GM23338 (cell line): ENCODE measurements at regions not wholly inside any gene's neighbourhood (a gene's known extent, or its start where the extent isn't known, plus 50 kb on each side); places are given as distances from the start of the nearest gene placed in this dataset.

Source experiments
- ATAC-seq: fragments of 200-7000 bp; cut with Tn5 transposase; 3 replicates; pipeline ENCODE4 v1.9.1; 2020
- DNase-seq: peaks from one replicate; pipeline ENCODE4 v3.0.0-alpha.2; 2015; ENCODE audit warnings: low spot score
- H2AFZ ChIP-seq: fragments of 200-600 bp; sonication (generic); 2 replicates; pipeline ENCODE4 v1.8.0; 2016; ENCODE audit warnings: antibody characterized with exemption, mild to moderate bottlenecking, moderate library complexity
- H3F3A ChIP-seq: fragments of 200-600 bp; sonication (generic); replicated peaks from 2 replicates; pipeline ENCODE4 v1.8.0; 2017; ENCODE audit warnings: antibody characterized with exemption, mixed run types, low read depth
- H3K27ac ChIP-seq: fragments of 200-600 bp; sonication (generic); 2 replicates; pipeline ENCODE4 v1.6.1; 2016; ENCODE audit warnings: low read depth
- H3K27me3 ChIP-seq: fragments of 200-600 bp; sonication (generic); 2 replicates; pipeline ENCODE4 v1.8.0; 2016; ENCODE audit warnings: mild to moderate bottlenecking, mixed run types, moderate library complexity; ENCODE audit not compliant: insufficient read depth
- H3K36me3 ChIP-seq: fragments of 200-600 bp; sonication (generic); 2 replicates; pipeline ENCODE4 v1.8.0; 2016; ENCODE audit warnings: mild to moderate bottlenecking; ENCODE audit not compliant: insufficient read depth
- H3K4me1 ChIP-seq: fragments of 200-600 bp; sonication (generic); 2 replicates; pipeline ENCODE4 v1.8.0; 2016; ENCODE audit warnings: mild to moderate bottlenecking, moderate library complexity; ENCODE audit not compliant: insufficient read depth
- H3K4me2 ChIP-seq: fragments of 200-600 bp; sonication (generic); 2 replicates; pipeline ENCODE4 v1.7.1; 2017; ENCODE audit warnings: mixed run types
- H3K4me3 ChIP-seq: fragments of 200-600 bp; sonication (generic); 2 replicates; pipeline ENCODE4 v1.6.1; 2016; ENCODE audit warnings: mixed run types
- H3K79me2 ChIP-seq: fragments of 200-600 bp; sonication (generic); replicated peaks from 2 replicates; pipeline ENCODE4 v1.8.0; 2017; ENCODE audit warnings: mild to moderate bottlenecking; ENCODE audit not compliant: insufficient read depth
- H3K9me2 ChIP-seq: fragments of 200-600 bp; sonication (generic); 2 replicates; pipeline ENCODE4 v1.8.0; 2017; ENCODE audit not compliant: insufficient read depth
- H4K20me1 ChIP-seq: fragments of 200-600 bp; sonication (generic); replicated peaks from 2 replicates; pipeline ENCODE4 v1.8.0; 2017; ENCODE audit warnings: mild to moderate bottlenecking; ENCODE audit not compliant: insufficient read depth
- H3K27ac Mint-ChIP-seq: 2 replicates; pipeline ENCODE4 v1.8.0; 2020; ENCODE audit warnings: inconsistent platforms, mild to moderate bottlenecking, moderate library complexity, mixed read lengths
- H3K27me3 Mint-ChIP-seq: 3 replicates; pipeline ENCODE4 v1.8.0; 2022; ENCODE audit warnings: low read depth, mild to moderate bottlenecking, moderate library complexity, mixed read lengths, inconsistent platforms; ENCODE audit not compliant: insufficient read depth, poor library complexity
- H3K36me3 Mint-ChIP-seq: 3 replicates; pipeline ENCODE4 v1.8.0; 2021; ENCODE audit warnings: low read depth, mild to moderate bottlenecking, inconsistent platforms, moderate library complexity, mixed read lengths
- H3K4me1 Mint-ChIP-seq: 3 replicates; pipeline ENCODE4 v1.8.0; 2020; ENCODE audit warnings: mild to moderate bottlenecking, inconsistent platforms, mixed read lengths
- H3K4me3 Mint-ChIP-seq: 3 replicates; pipeline ENCODE4 v1.8.0; 2021; ENCODE audit warnings: moderate library complexity, mild to moderate bottlenecking, inconsistent platforms, mixed read lengths
- H3K9me3 Mint-ChIP-seq: 3 replicates; pipeline ENCODE4 v1.8.0; 2020; ENCODE audit warnings: moderate library complexity, mild to moderate bottlenecking, inconsistent platforms, mixed read lengths
- CREB1 ChIP-seq: fragments of 250-450 bp; sonication (Bioruptor Pico); IDR thresholded peaks from 2 replicates; pipeline ENCODE4 v1.5.0; 2020; ENCODE audit warnings: low read depth, mild to moderate bottlenecking, moderate library complexity
- CTCF ChIP-seq, 2 experiments: fragments of 200-600 bp in 1 of 2; sonication (generic) in 1 of 2; conservative IDR thresholded peaks; 2 replicates each; pipeline versions ENCODE4 v1.5.1 to v1.6.1; 2016 to 2017; ENCODE audit warnings: antibody characterized with exemption in 2 of 2, low read depth in 2 of 2, mild to moderate bottlenecking in 2 of 2, moderate library complexity in 1 of 2
- ETS1 ChIP-seq: IDR thresholded peaks from 2 replicates; pipeline ENCODE4 v1.6.1; 2016; ENCODE audit warnings: antibody characterized with exemption
- EZH2 ChIP-seq: fragments of 200-600 bp; sonication (generic); IDR thresholded peaks from one replicate; pipeline ENCODE4 v1.8.0; 2017; ENCODE audit warnings: antibody characterized with exemption, mild to moderate bottlenecking, low read depth; ENCODE audit not compliant: unreplicated experiment
- EZH2phosphoT487 ChIP-seq: fragments of 200-600 bp; sonication (generic); IDR thresholded peaks from one replicate; pipeline ENCODE4 v1.8.1; 2018; ENCODE audit warnings: antibody characterized with exemption; ENCODE audit not compliant: unreplicated experiment
- JUNB ChIP-seq: IDR thresholded peaks from one replicate; pipeline ENCODE4 v1.6.1; 2016; ENCODE audit warnings: antibody characterized with exemption; ENCODE audit not compliant: unreplicated experiment
- NANOG ChIP-seq: IDR thresholded peaks from 2 replicates; pipeline ENCODE4 v1.6.1; 2016; ENCODE audit warnings: antibody characterized with exemption, borderline replicate concordance
- POLR2AphosphoS5 ChIP-seq: IDR thresholded peaks from 2 replicates; pipeline ENCODE4 v1.6.1; 2016; ENCODE audit warnings: antibody characterized with exemption, low read depth
- REST ChIP-seq: IDR thresholded peaks from one replicate; pipeline ENCODE4 v1.6.1; 2018; ENCODE audit warnings: antibody characterized with exemption; ENCODE audit not compliant: unreplicated experiment
- STAT1 ChIP-seq: IDR thresholded peaks from one replicate; pipeline ENCODE4 v1.6.1; 2016; ENCODE audit warnings: antibody characterized with exemption; ENCODE audit not compliant: unreplicated experiment
- ZNF114 ChIP-seq: fragments of 250-450 bp; sonication (Bioruptor Pico); IDR thresholded peaks from 2 replicates; pipeline ENCODE4 v1.5.0; 2020; ENCODE audit warnings: mild to moderate bottlenecking, moderate library complexity
- ZNF331 ChIP-seq: fragments of 250-450 bp; sonication (Bioruptor Pico); IDR thresholded peaks from 2 replicates; pipeline ENCODE4 v1.5.0; 2020; ENCODE audit warnings: low read depth, mild to moderate bottlenecking, moderate library complexity
- ZNF462 ChIP-seq: fragments of 250-450 bp; sonication (Bioruptor Pico); IDR thresholded peaks from 2 replicates; pipeline ENCODE4 v1.5.0; 2020; ENCODE audit warnings: mild to moderate bottlenecking, moderate library complexity

GRCh38 chr14:98937712-98938505, 334.1 kb downstream of the BCL11B start:
- H3K4me1 Mint-ChIP-seq: no peaks in the 10 kb centered on the region; the same call in 2 of the 3 replicates
- no peak overlapping the region for H3K4me2 ChIP-seq
- H3F3A ChIP-seq: no peaks in the 10 kb centered on the region
- ATAC-seq (no peak), DNase-seq (no peak)
- H3K27me3 Mint-ChIP-seq: peaks cover 7% of the 10 kb centered on the region
- H2AFZ ChIP-seq: no peak overlapping the region
- H3K36me3 Mint-ChIP-seq: no peaks in the 10 kb centered on the region
- no peaks in the 10 kb centered on the region for H3K36me3 ChIP-seq
- no peaks in the 10 kb centered on the region for H3K4me1 ChIP-seq
- no peak for TF ChIP-seq ZNF462 (CRISPR knock-in tag)
- TF ChIP-seq NANOG: no peak
- TF ChIP-seq STAT1: no peak
- TF ChIP-seq ZNF331 (CRISPR knock-in tag): no peak
- TF ChIP-seq JUNB: no peak
- TF ChIP-seq REST: no peak
- no peak for TF ChIP-seq ETS1
- no peak for TF ChIP-seq CREB1
- no peak for TF ChIP-seq POLR2AphosphoS5
- no peak for TF ChIP-seq CTCF (conservative IDR thresholded peaks at IDR 0.05; ENCODE audit: low read depth in 2 of 2)
- no peak for TF ChIP-seq ZNF114 (CRISPR knock-in tag)
- no peak for TF ChIP-seq EZH2
- no peak for TF ChIP-seq EZH2phosphoT487
- H4K20me1 ChIP-seq: no peaks in the 10 kb centered on the region
- H3K27me3 ChIP-seq: no peaks in the 10 kb centered on the region
- H3K4me3 Mint-ChIP-seq: no peak overlapping the region
- H3K27ac ChIP-seq: no peak overlapping the region
- no peaks in the 10 kb centered on the region for H3K79me2 ChIP-seq
- H3K9me2 ChIP-seq: no peaks in the 10 kb centered on the region
- H3K4me3 ChIP-seq: no peak overlapping the region
- no peaks in the 10 kb centered on the region; the same call in 2 of the 3 replicates for H3K9me3 Mint-ChIP-seq
- no peak overlapping the region for H3K27ac Mint-ChIP-seq
